Astrocyte (in vitro differentiated cells and primary cell): ENCODE measurements at regions not wholly inside any gene's neighbourhood (a gene's known extent, or its start where the extent isn't known, plus 50 kb on each side); places are given as distances from the start of the nearest gene placed in this dataset.

ENCODE experiments used
- DNase-seq: peaks from one replicate; pipeline ENCODE4 v3.0.0-alpha.2; 2010; ENCODE audit warnings: low read depth
- FAIRE-seq: peaks from 2 replicates; lab custom pipeline; 2011; peaks lifted over from hg19 to GRCh38; lab: Jason Lieb, UNC
- H2AFZ ChIP-seq: 2 replicates; pipeline ENCODE4 v1.6.0; 2012; ENCODE audit warnings: low read depth, low read length, inconsistent platforms
- H3K27ac ChIP-seq: 2 replicates; pipeline ENCODE4 v1.5.1; 2011; ENCODE audit warnings: low read depth, low read length, inconsistent platforms
- H3K27me3 ChIP-seq: 2 replicates; pipeline ENCODE4 v1.6.0; 2011; ENCODE audit warnings: low read length, inconsistent platforms; ENCODE audit not compliant: insufficient read depth
- H3K36me3 ChIP-seq: 2 replicates; pipeline ENCODE4 v1.5.1; 2011; ENCODE audit warnings: low read length, inconsistent platforms; ENCODE audit not compliant: insufficient read depth
- H3K4me1 ChIP-seq: 2 replicates; pipeline ENCODE4 v1.5.1; 2011; ENCODE audit warnings: low read length, inconsistent platforms; ENCODE audit not compliant: insufficient read depth
- H3K4me2 ChIP-seq: 2 replicates; pipeline ENCODE4 v1.6.0; 2012; ENCODE audit warnings: low read length, inconsistent platforms
- H3K4me3 ChIP-seq: 2 replicates; pipeline ENCODE4 v1.5.1; 2011; ENCODE audit warnings: low read depth, mild to moderate bottlenecking, low read length, inconsistent platforms; ENCODE audit not compliant: insufficient read depth
- H3K79me2 ChIP-seq: 2 replicates; pipeline ENCODE4 v1.6.0; 2012; ENCODE audit warnings: mild to moderate bottlenecking, low read length, inconsistent platforms; ENCODE audit not compliant: insufficient read depth
- H3K9ac ChIP-seq: 2 replicates; pipeline ENCODE4 v1.6.0; 2012; ENCODE audit warnings: mild to moderate bottlenecking, low read length, inconsistent platforms
- H3K9me3 ChIP-seq: 2 replicates; pipeline ENCODE4 v1.5.1; 2012; ENCODE audit warnings: low read depth, mild to moderate bottlenecking, low read length, inconsistent platforms; ENCODE audit not compliant: insufficient read depth
- H4K20me1 ChIP-seq: 2 replicates; pipeline ENCODE4 v1.6.0; 2012; ENCODE audit warnings: low read length, inconsistent platforms; ENCODE audit not compliant: insufficient read depth
- H3K27ac Mint-ChIP-seq: one replicate; pipeline ENCODE4 v1.8.0; 2021; ENCODE audit warnings: mild to moderate bottlenecking, mixed read lengths; ENCODE audit not compliant: unreplicated experiment
- H3K27me3 Mint-ChIP-seq: one replicate; pipeline ENCODE4 v1.8.0; 2021; ENCODE audit warnings: low read depth, mixed read lengths; ENCODE audit not compliant: unreplicated experiment
- H3K36me3 Mint-ChIP-seq: one replicate; pipeline ENCODE4 v1.8.0; 2021; ENCODE audit warnings: low read depth, mixed read lengths; ENCODE audit not compliant: unreplicated experiment
- H3K4me1 Mint-ChIP-seq: one replicate; pipeline ENCODE4 v1.8.0; 2021; ENCODE audit warnings: low read depth, mixed read lengths; ENCODE audit not compliant: unreplicated experiment
- H3K4me3 Mint-ChIP-seq: one replicate; pipeline ENCODE4 v1.8.0; 2021; ENCODE audit warnings: mild to moderate bottlenecking, moderate library complexity, mixed read lengths; ENCODE audit not compliant: unreplicated experiment
- H3K9me3 Mint-ChIP-seq: one replicate; pipeline ENCODE4 v1.8.0; 2021; ENCODE audit warnings: mild to moderate bottlenecking, mixed read lengths; ENCODE audit not compliant: unreplicated experiment
- CTCF ChIP-seq: IDR thresholded peaks from 2 replicates; pipeline ENCODE4 v1.5.1; 2011; ENCODE audit warnings: low read depth, mild to moderate bottlenecking, inconsistent platforms, low read length, moderate library complexity; ENCODE audit not compliant: insufficient read depth
- EZH2 ChIP-seq: IDR thresholded peaks from 2 replicates; pipeline ENCODE4 v1.6.1; 2012; ENCODE audit warnings: mild to moderate bottlenecking, low read length, inconsistent platforms; ENCODE audit not compliant: insufficient read depth

GRCh38 chr21:43266534-43266933 is 97.7 kb downstream of the CRYAA start:
- DNase-seq: no peak
- Histone ChIP-seq H3K9me3 (peaks cover 5% of the 10 kb centered on the region), H3K4me3 (no peak overlapping the region), H3K27ac (no peak overlapping the region), H3K27me3 (peaks cover 27% of the 10 kb centered on the region), H4K20me1 (no peaks in the 10 kb centered on the region), H3K36me3 (no peaks in the 10 kb centered on the region), H2AFZ (no peak overlapping the region), H3K4me2 (no peak overlapping the region), H3K9ac (no peak overlapping the region), H3K4me1 (peaks cover 3% of the 10 kb centered on the region), H3K79me2 (no peaks in the 10 kb centered on the region)
- Mint-ChIP-seq H3K27me3 (peaks cover 32% of the 10 kb centered on the region), H3K4me3 (no peak overlapping the region), H3K36me3 (peaks cover 3% of the 10 kb centered on the region), H3K27ac (no peak overlapping the region), H3K4me1 (no peaks in the 10 kb centered on the region), H3K9me3 (peaks cover 2% of the 10 kb centered on the region)
- no peak for TF ChIP-seq CTCF
- TF ChIP-seq EZH2: no peak
- no peak for FAIRE-seq

- Mint-ChIP-seq H3K27me3 (peaks cover 12% of the 10 kb centered on the region), H3K9me3 (peaks cover 2% of the 10 kb centered on the region), H3K36me3 (peaks cover 3% of the 10 kb centered on the region), H3K27ac (no peak overlapping the region), H3K4me3 (no peak overlapping the region), H3K4me1 (no peaks in the 10 kb centered on the region)
- no peak for TF ChIP-seq EZH2
- no peak for TF ChIP-seq CTCF
- Histone ChIP-seq H4K20me1 (no peaks in the 10 kb centered on the region), H2AFZ (no peak overlapping the region), H3K4me3 (no peak overlapping the region), H3K27ac (no peak overlapping the region), H3K79me2 (no peaks in the 10 kb centered on the region), H3K4me2 (no peak overlapping the region), H3K4me1 (no peaks in the 10 kb centered on the region), H3K9ac (no peak overlapping the region), H3K9me3 (peaks cover 5% of the 10 kb centered on the region), H3K27me3 (no peaks in the 10 kb centered on the region), H3K36me3 (no peaks in the 10 kb centered on the region)
- no peak for DNase-seq
- no peak for FAIRE-seq
Observed at GRCh38 chr21:43262427-43262826, 93.6 kb downstream of the CRYAA start.
